ENCODE measurements at regions not wholly inside any gene's neighbourhood (a gene's known extent, or its start where the extent isn't known, plus 50 kb on each side); places are given as distances from the start of the nearest gene placed in this dataset.

- Histone ChIP-seq H3K9me3 (ENCODE audit: control insufficient read depth, insufficient read depth, low read depth, low read length) (no peaks in the 10 kb centered on the region), H3K4me1 (ENCODE audit: control insufficient read depth, insufficient read depth, low read length) (peaks cover 5% of the 10 kb centered on the region), H3K4me3 (ENCODE audit: low read depth, low read length) (no peak overlapping the region), H3K36me3 (ENCODE audit: control insufficient read depth in 2 of 2, insufficient read depth in 1 of 2, low read length in 2 of 2) (no peaks in the 10 kb centered on the region), H3K27ac (ENCODE audit: extremely low read depth, low read depth, low read length) (no peak overlapping the region)
- POLR2A ChIA-PET: interaction anchor here (1.2 kb wide), 1 partner anchor 17 kb away, joined by 3 read pairs; no protein-coding TSS in a partner anchor
- TF ChIP-seq SETDB1 (IDR thresholded peaks at IDR 0.05; ENCODE audit: insufficient read length, low read length): no peak
- TF ChIP-seq ZNF670 (tag by site-specific recombination; IDR thresholded peaks at IDR 0.05; ENCODE audit: low read depth): no peak
- no peak for TF ChIP-seq ZNF398 (tag by site-specific recombination; IDR thresholded peaks at IDR 0.05)
- TF ChIP-seq ZNF223 (tag by site-specific recombination; IDR thresholded peaks at IDR 0.05): no peak
- CTCF ChIA-PET: interaction anchor here (0.6 to 2.0 kb wide), 4 partner anchors 8 to 388 kb away, joined by 3 to 12 read pairs (median 4); no protein-coding TSS in a partner anchor
Measured at GRCh38 chr6:6704103-6705060, 115.9 kb downstream of the LY86 start.

GRCh38 chr6:6705061-6705425 is 116.5 kb downstream of the LY86 start:
- Histone ChIP-seq H3K9me3 (ENCODE audit: control insufficient read depth, insufficient read depth, low read depth, low read length) (no peaks in the 10 kb centered on the region), H3K4me1 (ENCODE audit: control insufficient read depth, insufficient read depth, low read length) (no peaks in the 10 kb centered on the region; the same call in 1 of the 2 replicates), H3K4me3 (ENCODE audit: low read depth, low read length) (no peak overlapping the region), H3K36me3 (ENCODE audit: control insufficient read depth in 2 of 2, insufficient read depth in 1 of 2, low read length in 2 of 2) (no peaks in the 10 kb centered on the region), H3K27ac (ENCODE audit: extremely low read depth, low read depth, low read length) (no peak overlapping the region)
- TF ChIP-seq ZNF423 (tag by site-specific recombination; IDR thresholded peaks at IDR 0.05): no peak
- no peak for TF ChIP-seq ZBTB11 (tag by site-specific recombination; conservative IDR thresholded peaks at IDR 0.05; ENCODE audit: low read depth)
- TF ChIP-seq ZSCAN18 (tag by site-specific recombination; IDR thresholded peaks at IDR 0.05): no peak
- CTCF ChIA-PET: interaction anchor here (0.6 to 2.0 kb wide), 4 partner anchors 8 to 387 kb away, joined by 3 to 12 read pairs (median 4); no protein-coding TSS in a partner anchor
- POLR2A ChIA-PET: interaction anchor here (1.2 kb wide), 1 partner anchor 18 kb away, joined by 3 read pairs; no protein-coding TSS in a partner anchor

GRCh38 chr6:6705915-6706675 is 117.6 kb downstream of the LY86 start:
- Histone ChIP-seq H3K4me3 (ENCODE audit: low read depth, low read length) (no peak overlapping the region), H3K27ac (ENCODE audit: extremely low read depth, low read depth, low read length) (no peak overlapping the region), H3K9me3 (ENCODE audit: control insufficient read depth, insufficient read depth, low read depth, low read length) (no peaks in the 10 kb centered on the region), H3K36me3 (ENCODE audit: control insufficient read depth in 2 of 2, insufficient read depth in 1 of 2, low read length in 2 of 2) (no peaks in the 10 kb centered on the region), H3K4me1 (ENCODE audit: control insufficient read depth, insufficient read depth, low read length) (no peaks in the 10 kb centered on the region)
- POLR2A ChIA-PET: no interaction called here
- CTCF ChIA-PET: interaction anchor here (0.6 to 1.6 kb wide), 2 partner anchors 10 to 664 kb away, joined by 3 to 9 read pairs; no protein-coding TSS in a partner anchor
- TF ChIP-seq ZNF169 (tag by site-specific recombination; IDR thresholded peaks at IDR 0.05) (no peak), ZNF24 (tag by site-specific recombination; IDR thresholded peaks at IDR 0.05) (no peak), ELK4 (IDR thresholded peaks at IDR 0.05; ENCODE audit: borderline replicate concordance, low read depth, low read length) (no peak), ZFP37 (tag by site-specific recombination; IDR thresholded peaks at IDR 0.05) (no peak), ZNF214 (tag by site-specific recombination; IDR thresholded peaks at IDR 0.05; ENCODE audit: borderline replicate concordance) (no peak), ZFP41 (tag by site-specific recombination; IDR thresholded peaks at IDR 0.05; ENCODE audit: borderline replicate concordance) (no peak), ATF2 (tag by site-specific recombination; IDR thresholded peaks at IDR 0.05; ENCODE audit: low read depth) (no peak), ZBTB48 (tag by site-specific recombination; IDR thresholded peaks at IDR 0.05) (no peak)

All from HEK293 (cell line).